ENCODE measurements at regions not wholly inside any gene's neighbourhood (a gene's known extent, or its start where the extent isn't known, plus 50 kb on each side); places are given as distances from the start of the nearest gene placed in this dataset.
A peak's percentile ranks its signal among the peaks of the same experiment; 100 is the strongest.

DNA sequence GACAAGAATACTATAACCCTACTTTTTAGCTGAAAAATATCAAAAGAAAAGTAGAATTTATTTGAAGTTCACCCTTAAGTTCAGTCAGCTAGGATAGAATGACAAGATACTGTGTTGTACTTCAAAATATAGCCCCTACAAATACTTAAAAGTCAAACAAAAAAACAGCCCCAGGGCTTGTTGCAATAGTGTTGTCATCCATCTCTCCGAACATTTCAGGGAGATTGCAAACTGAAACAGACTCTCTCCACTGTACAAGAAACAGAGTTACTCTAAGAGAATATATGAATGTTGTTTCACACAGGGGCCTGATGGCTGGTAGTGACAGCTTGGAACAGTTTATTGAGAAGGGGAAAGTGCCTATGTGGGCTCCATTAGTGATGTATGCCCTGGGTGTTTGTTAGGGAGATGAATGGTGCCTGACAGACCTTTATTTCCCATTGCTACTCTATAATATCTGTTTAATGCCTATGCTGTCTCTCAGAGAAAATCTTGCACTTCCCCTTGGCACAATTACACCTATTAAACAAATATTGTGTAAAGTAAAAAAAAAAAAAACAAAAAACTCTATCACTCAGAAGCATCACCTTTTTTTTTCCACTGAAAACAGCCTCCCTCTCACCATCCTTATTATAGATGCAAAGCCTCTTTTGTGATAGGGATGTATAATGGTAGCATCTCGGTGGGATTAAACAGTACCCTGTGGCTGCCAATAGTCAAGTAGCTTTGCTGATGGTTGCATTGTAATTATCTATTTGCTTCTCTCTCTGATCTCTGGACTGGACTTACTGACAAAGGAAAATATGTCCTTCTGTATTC is 506.3 kb upstream of the LUZP2 start:
- no peak for TF ChIP-seq CTCF (IDR thresholded peaks at IDR 0.05; ENCODE audit: low read depth, low read length)
- in situ Hi-C loops (cut with HindIII; ENCODE audit: low sequenced_read_pairs) = no loop called here
- DNase-seq (ENCODE audit: low read depth, low spot score) = no peak
- no peak overlapping the region for H3K4me3 ChIP-seq (ENCODE audit: low read depth, low read length)

- H3K4me3 ChIP-seq (ENCODE audit: low read depth, low read length) = no peak overlapping the region
- no peak for TF ChIP-seq CTCF (IDR thresholded peaks at IDR 0.05; ENCODE audit: low read depth, low read length)
- DNase-seq (ENCODE audit: low read depth, low spot score) = peak; percentile 65
- in situ Hi-C loops (cut with HindIII; ENCODE audit: low sequenced_read_pairs) = no loop called here
Measured at GRCh38 chr11:23991165-23991539, 505.7 kb upstream of the LUZP2 start.

DNA sequence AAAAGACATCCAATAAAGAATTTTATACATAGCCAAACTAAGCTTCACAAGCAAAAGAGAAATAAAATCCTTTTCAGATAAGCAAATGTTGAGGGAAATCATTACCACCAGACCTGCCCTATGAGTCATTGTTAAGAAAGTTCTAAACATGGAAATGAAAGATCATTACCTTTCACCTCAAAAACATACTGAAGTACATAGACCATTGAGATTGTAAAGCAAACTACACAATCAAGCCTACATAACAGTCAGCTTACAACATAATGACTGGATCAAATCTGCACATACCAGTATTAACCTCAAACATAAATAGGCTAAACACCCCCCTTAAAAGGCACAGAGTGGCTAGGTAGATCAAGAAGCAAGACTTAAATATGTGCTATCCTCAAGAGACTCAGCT is 501.0 kb upstream of the LUZP2 start:
- DNase-seq (ENCODE audit: low read depth, low spot score) = peak; percentile 52
- no peak for TF ChIP-seq CTCF (IDR thresholded peaks at IDR 0.05; ENCODE audit: low read depth, low read length)
- in situ Hi-C loops (cut with HindIII; ENCODE audit: low sequenced_read_pairs) = no loop called here

GRCh38 chr11:23997356-23997755 is 499.5 kb upstream of the LUZP2 start:
- H3K4me3 ChIP-seq (ENCODE audit: low read depth, low read length) = no peak overlapping the region
- in situ Hi-C loops (cut with HindIII; ENCODE audit: low sequenced_read_pairs) = no loop called here
- TF ChIP-seq CTCF (IDR thresholded peaks at IDR 0.05; ENCODE audit: low read depth, low read length) = no peak
- DNase-seq (ENCODE audit: low read depth, low spot score) = no peak

More for the DNA sequence above, 501.0 kb upstream of the LUZP2 start:
- no peak overlapping the region for H3K4me3 ChIP-seq (ENCODE audit: low read depth, low read length)

DNA sequence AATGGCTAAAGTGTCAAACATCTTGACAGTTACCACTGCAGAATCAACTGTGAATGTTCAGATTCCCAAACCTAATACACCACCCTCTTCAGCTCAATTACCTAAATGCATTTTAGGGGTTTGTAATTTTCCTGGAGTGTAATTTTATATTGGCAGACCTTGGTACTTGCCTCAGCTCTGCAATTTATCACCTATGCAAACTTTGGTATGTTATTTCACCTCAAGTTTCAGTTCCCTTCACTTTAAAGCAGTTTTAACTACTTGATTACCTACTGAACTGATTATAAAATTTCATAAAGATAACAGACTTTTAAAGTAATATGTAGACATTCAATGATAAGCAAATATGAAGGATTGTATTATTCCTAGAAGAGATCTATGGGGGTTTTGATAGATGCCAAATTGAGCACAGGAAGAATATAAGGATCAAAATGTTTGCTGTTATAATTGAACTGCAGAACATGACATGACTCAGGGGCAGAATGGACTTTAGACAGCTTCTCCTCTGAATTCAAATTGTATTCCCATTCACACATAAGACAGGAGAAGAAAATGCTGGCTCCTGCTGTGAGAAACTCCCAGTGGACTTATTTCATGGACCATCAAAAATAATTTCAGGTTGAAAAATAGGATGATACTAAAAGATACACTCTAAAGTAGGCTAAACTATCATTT is 491.5 kb upstream of the LUZP2 start:
- no peak overlapping the region for H3K4me3 ChIP-seq (ENCODE audit: low read depth, low read length)
- TF ChIP-seq CTCF (IDR thresholded peaks at IDR 0.05; ENCODE audit: low read depth, low read length) = no peak
- no peak for DNase-seq (ENCODE audit: low read depth, low spot score)
- in situ Hi-C loops (cut with HindIII; ENCODE audit: low sequenced_read_pairs) = no loop called here

GRCh38 chr11:24043842-24044241 is 453.0 kb upstream of the LUZP2 start:
- H3K4me3 ChIP-seq (ENCODE audit: low read depth, low read length) = no peak overlapping the region
- DNase-seq (ENCODE audit: low read depth, low spot score) = no peak
- TF ChIP-seq CTCF (IDR thresholded peaks at IDR 0.05; ENCODE audit: low read depth, low read length) = no peak
- in situ Hi-C loops (cut with HindIII; ENCODE audit: low sequenced_read_pairs) = no loop called here
